ENCODE measurements at regions not wholly inside any gene's neighbourhood (a gene's known extent, or its start where the extent isn't known, plus 50 kb on each side); places are given as distances from the start of the nearest gene placed in this dataset.
A peak's percentile ranks its signal among the peaks of the same experiment; 100 is the strongest.
"Not testable (repeated sequence)": the region's sequence is repeated elsewhere in the genome, so short reads cannot be mapped to it uniquely, and the experiment has no call there.

DNA sequence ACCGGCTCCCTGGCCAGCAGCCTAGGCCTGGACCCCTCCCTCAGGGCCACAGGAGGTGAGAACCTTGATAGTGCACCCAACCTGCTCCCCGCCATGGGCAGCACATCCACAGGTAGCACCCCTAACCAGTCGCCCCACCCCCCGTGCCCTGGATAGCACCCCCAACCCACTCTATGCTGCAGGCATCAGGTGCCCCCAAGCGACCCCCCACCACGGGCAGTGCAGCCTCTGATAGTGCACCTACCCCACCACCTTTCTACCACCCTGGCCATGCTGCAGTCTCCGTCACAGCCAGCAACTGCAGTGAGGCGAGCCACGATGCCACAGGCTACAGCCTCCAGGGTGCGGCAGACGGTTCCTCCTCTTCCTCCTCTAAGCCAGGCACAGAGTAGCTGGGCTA lies 55.6 kb downstream of the SOWAHC start:
- DNase-seq = no peak
- Mint-ChIP-seq H3K36me3 (ENCODE audit: low read depth) (no peaks in the 10 kb centered on the region), H3K27me3 (ENCODE audit: low read depth, poor library complexity) (peaks cover 7% of the 10 kb centered on the region), H3K9me3 (peaks cover 16% of the 10 kb centered on the region), H3K4me1 (no peaks in the 10 kb centered on the region), H3K27ac (peak overlapping the region; percentile 49), H3K4me3 (no peak overlapping the region)
- TF ChIP-seq, protein P1, sequence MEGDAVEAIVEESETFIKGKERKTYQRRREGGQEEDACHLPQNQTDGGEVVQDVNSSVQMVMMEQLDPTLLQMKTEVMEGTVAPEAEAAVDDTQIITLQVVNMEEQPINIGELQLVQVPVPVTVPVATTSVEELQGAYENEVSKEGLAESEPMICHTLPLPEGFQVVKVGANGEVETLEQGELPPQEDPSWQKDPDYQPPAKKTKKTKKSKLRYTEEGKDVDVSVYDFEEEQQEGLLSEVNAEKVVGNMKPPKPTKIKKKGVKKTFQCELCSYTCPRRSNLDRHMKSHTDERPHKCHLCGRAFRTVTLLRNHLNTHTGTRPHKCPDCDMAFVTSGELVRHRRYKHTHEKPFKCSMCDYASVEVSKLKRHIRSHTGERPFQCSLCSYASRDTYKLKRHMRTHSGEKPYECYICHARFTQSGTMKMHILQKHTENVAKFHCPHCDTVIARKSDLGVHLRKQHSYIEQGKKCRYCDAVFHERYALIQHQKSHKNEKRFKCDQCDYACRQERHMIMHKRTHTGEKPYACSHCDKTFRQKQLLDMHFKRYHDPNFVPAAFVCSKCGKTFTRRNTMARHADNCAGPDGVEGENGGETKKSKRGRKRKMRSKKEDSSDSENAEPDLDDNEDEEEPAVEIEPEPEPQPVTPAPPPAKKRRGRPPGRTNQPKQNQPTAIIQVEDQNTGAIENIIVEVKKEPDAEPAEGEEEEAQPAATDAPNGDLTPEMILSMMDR (IDR thresholded peaks at IDR 0.05) = no peak

DNA sequence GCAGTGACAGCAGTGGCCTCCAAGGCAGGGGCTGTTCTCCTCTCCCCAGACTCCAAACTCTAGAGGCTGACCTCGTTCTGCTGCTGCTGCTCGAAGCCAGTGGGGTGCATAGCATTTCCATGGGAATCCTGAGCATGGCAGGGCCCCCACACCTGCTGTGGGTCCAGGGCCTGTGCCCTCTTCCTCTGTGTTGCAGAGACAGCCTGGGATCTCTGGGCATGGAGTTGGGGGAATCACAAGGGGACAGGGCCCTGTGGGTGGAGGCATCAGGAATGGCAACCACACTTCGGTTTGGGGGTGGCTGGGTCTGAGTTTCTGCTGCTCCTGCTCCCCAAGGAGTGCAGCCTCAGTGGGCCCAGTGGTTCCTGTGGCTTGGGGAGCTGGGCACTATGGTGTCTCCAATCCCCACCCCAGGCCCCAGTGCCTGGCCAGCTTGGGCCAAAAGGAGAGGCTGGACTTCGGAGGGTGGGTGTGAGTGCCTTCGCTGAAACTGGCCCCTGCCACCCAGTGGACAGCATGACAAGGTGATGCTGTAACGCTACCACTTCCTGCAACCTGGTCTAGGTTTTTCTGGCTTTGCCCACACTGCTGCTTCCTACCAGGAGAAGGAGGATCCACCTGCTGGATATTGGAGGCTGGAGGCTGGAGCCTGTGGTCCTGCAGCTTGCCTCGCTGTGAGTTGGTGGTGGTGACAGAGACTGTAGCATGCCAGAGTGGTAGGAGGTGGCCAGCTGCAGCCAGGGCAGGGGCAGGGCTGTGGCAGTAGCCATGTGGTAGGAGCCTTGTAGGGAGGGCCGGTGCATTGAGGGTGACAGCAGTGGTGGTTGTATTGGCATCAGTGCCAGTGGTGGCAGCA lies 56.6 kb downstream of the SOWAHC start:
- DNase-seq = no peak
- H3K27me3 Mint-ChIP-seq (ENCODE audit: low read depth, poor library complexity) = peaks cover 7% of the 10 kb centered on the region
- H3K36me3 Mint-ChIP-seq (ENCODE audit: low read depth) = no peaks in the 10 kb centered on the region
- peaks cover 2% of the 10 kb centered on the region for H3K4me1 Mint-ChIP-seq
- H3K27ac Mint-ChIP-seq = no peak overlapping the region
- no peak overlapping the region for H3K4me3 Mint-ChIP-seq
- H3K9me3 Mint-ChIP-seq = peaks cover 18% of the 10 kb centered on the region
- TF ChIP-seq, protein P1 (IDR thresholded peaks at IDR 0.05) = no peak

DNA sequence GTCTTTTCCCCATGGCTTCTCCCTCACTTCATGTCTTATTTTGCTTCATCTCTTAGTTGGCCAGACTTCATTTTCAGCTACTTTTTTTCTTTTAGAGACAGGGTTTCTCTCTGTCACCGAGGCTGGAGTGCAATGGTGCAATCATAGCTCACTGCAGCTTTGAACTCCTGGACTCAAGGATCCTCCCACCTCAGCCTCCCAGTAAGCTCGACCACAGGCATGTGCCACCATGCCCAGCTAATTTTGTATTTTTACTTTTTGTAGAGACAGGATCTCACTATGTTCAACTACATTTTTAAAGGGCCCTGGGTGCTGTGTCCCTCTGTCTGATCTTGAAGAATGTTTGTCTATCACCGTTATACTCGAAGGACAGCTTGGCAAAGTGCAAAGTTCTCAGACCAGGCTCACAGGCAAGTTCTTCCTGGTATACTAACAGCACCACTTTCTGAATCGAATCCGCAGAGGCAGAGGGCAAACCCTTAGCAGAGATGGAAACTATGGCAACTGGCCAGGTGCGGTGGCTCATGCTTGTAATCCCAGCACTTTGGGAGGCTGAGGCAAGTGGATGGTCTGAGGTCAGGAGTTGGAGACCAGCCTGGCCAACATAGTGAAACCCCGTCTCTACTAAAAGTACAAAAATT lies 60.9 kb downstream of the SOWAHC start:
- peaks cover 43% of the 10 kb centered on the region for H3K4me1 Mint-ChIP-seq
- H3K36me3 Mint-ChIP-seq (ENCODE audit: low read depth) = no peaks in the 10 kb centered on the region

DNA sequence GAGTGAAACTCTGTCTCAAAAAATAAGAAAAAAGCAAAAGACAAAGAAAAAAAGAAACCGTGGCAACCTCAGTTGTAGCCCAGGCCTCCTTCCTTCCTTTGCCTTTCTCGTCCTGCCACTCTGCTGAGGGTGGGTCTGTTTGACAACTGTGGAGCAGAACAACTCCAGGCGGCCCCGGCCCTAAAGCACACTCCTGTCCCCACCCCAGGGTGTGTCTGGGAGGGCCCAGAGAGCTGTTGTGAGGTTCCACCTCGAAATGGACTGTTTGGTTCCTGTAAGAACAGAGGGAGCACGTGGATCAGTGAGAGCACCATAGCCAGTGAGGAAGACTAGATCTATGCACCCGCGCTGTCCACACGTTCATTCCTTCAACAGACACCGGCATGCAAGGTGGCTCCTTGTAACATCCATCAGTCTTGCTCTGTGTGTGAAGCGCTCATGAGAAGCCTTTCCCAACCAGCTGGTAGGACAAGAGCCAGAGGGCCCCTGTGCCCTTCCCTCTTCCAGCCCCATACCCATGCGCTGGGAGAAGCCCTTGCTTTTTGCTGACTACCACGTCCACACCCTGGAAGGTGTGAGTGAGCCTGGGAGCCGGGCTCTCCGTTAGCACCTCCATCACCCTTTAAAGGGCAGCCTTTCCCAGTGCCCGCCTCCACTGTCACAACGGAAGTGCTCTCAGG lies 61.6 kb downstream of the SOWAHC start:
- Mint-ChIP-seq H3K4me3 (no peak overlapping the region), H3K27me3 (ENCODE audit: low read depth, poor library complexity) (peaks cover 7% of the 10 kb centered on the region), H3K4me1 (peaks cover 47% of the 10 kb centered on the region), H3K9me3 (peaks cover 18% of the 10 kb centered on the region), H3K27ac (no peak overlapping the region), H3K36me3 (ENCODE audit: low read depth) (no peaks in the 10 kb centered on the region)
- TF ChIP-seq, protein P1 (IDR thresholded peaks at IDR 0.05) = no peak
- no peak for DNase-seq

More for the DNA sequence above, 60.9 kb downstream of the SOWAHC start:
- Mint-ChIP-seq H3K27me3 (ENCODE audit: low read depth, poor library complexity) (peaks cover 7% of the 10 kb centered on the region), H3K27ac (no peak overlapping the region), H3K4me3 (no peak overlapping the region), H3K9me3 (peaks cover 18% of the 10 kb centered on the region)
- DNase-seq = no peak
- TF ChIP-seq, protein P1 (IDR thresholded peaks at IDR 0.05) = no peak

DNA sequence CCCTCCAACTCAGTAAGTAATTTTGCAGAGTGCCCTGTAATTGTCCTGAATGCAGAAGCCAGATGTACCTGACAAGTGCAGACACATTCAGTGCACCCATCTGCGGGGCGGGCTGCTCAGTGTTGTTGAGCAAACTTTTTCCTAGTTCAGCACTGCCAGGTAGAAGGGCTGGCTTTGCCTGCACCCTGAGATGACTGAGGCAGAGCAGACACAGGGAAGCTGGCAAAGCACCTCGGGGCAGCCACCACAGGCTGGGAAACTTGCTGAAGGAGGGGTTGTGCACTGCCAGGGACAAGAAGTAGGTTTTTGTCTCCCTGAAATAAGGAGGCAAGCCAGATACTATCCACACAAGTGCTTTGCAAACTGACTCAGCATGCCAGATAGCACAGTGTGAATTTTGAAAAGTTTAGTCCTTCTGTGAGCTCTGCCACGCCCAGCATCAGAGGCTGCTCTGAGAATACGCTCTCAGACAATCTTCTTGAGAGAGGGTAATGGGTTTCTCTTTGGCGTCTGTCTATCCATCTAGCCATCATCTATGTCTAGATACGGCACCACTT lies 62.3 kb downstream of the SOWAHC start:
- peaks cover 12% of the 10 kb centered on the region for H3K27me3 Mint-ChIP-seq (ENCODE audit: low read depth, poor library complexity)
- H3K36me3 Mint-ChIP-seq (ENCODE audit: low read depth) = no peaks in the 10 kb centered on the region
- peaks cover 53% of the 10 kb centered on the region for H3K4me1 Mint-ChIP-seq
- no peak for DNase-seq
- H3K27ac Mint-ChIP-seq = no peak overlapping the region
- TF ChIP-seq, protein P1 (IDR thresholded peaks at IDR 0.05) = no peak
- H3K9me3 Mint-ChIP-seq = peaks cover 18% of the 10 kb centered on the region
- no peak overlapping the region for H3K4me3 Mint-ChIP-seq

DNA sequence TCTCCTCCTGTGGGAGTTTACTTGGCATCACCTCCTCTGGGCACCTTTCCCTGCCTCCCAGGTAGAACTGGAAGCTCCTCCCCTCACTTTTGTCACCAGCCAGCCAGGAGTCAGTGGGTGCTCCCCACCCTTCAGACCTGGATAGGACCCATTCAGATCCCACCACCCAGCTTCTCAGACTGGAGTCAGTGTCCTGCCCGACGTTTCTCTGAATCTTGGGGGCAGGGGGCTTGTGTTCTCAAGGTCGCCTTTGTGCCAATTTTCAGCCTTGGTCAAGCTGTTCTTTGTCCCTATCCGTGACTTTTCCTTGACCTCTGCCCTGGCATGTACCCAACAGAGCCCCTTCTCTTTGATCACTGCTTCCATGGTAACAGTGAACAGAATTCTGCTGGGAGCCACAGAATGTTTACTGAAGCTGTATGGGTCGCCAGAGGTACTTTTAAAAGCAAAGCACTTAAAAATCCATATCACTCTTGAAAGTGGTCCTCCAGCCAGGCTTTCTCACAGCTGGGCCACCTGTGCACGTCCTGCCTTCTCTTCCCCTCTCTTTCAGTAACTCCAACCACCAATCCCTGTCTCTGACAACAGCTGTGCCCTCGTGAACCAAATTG lies 63.1 kb downstream of the SOWAHC start:
- peaks cover 15% of the 10 kb centered on the region for H3K27me3 Mint-ChIP-seq (ENCODE audit: low read depth, poor library complexity)

More for the DNA sequence above, 63.1 kb downstream of the SOWAHC start:
- H3K27ac Mint-ChIP-seq = peak overlapping the region; percentile 41
- not testable (repeated sequence) for DNase-seq; H3K36me3 Mint-ChIP-seq (ENCODE audit: low read depth)
- peaks cover 18% of the 10 kb centered on the region for H3K9me3 Mint-ChIP-seq
- peaks cover 59% of the 10 kb centered on the region for H3K4me1 Mint-ChIP-seq
- H3K4me3 Mint-ChIP-seq = peak overlapping the region; percentile 1
